ENCODE measurements at regions not wholly inside any gene's neighbourhood (a gene's known extent, or its start where the extent isn't known, plus 50 kb on each side); places are given as distances from the start of the nearest gene placed in this dataset.
"Not testable (repeated sequence)": the region's sequence is repeated elsewhere in the genome, so short reads cannot be mapped to it uniquely, and the experiment has no call there.

- ChIA-PET POLR2A (no interaction called here), CTCF (no interaction called here)
- ATAC-seq (no peak), DNase-seq (no peak)
- no peaks in the 10 kb centered on the region for H3K27me3 Mint-ChIP-seq (ENCODE audit: low read depth)
- no peak overlapping the region for H3K27ac Mint-ChIP-seq
- no peaks in the 10 kb centered on the region for H3K4me1 Mint-ChIP-seq (ENCODE audit: low read depth)
- no peak overlapping the region for H3K4me3 Mint-ChIP-seq
- H3K36me3 Mint-ChIP-seq (ENCODE audit: low read depth): no peaks in the 10 kb centered on the region
- H3K9me3 Mint-ChIP-seq (ENCODE audit: insufficient read depth): peaks cover 22% of the 10 kb centered on the region
Observed at GRCh38 chr19:56973713-56974555, 133.4 kb upstream of the PEG3 start.

GRCh38 chr19:56974556-56975207, 134.2 kb upstream of the PEG3 start:
- H3K9me3 Mint-ChIP-seq (ENCODE audit: insufficient read depth): peaks cover 22% of the 10 kb centered on the region
- no peak for DNase-seq
- ATAC-seq: no peak
- ChIA-PET CTCF (no interaction called here), POLR2A (no interaction called here)
- no peak overlapping the region for H3K27ac Mint-ChIP-seq
- no peaks in the 10 kb centered on the region for H3K4me1 Mint-ChIP-seq (ENCODE audit: low read depth)
- H3K27me3 Mint-ChIP-seq (ENCODE audit: low read depth): no peaks in the 10 kb centered on the region
- no peak overlapping the region for H3K4me3 Mint-ChIP-seq
- no peaks in the 10 kb centered on the region for H3K36me3 Mint-ChIP-seq (ENCODE audit: low read depth)

- Mint-ChIP-seq H3K9me3 (ENCODE audit: insufficient read depth) (peaks cover 27% of the 10 kb centered on the region), H3K4me1 (ENCODE audit: low read depth) (no peaks in the 10 kb centered on the region), H3K36me3 (ENCODE audit: low read depth) (no peaks in the 10 kb centered on the region), H3K4me3 (no peak overlapping the region), H3K27me3 (ENCODE audit: low read depth) (no peaks in the 10 kb centered on the region), H3K27ac (no peak overlapping the region)
- ATAC-seq (no peak), DNase-seq (no peak)
- CTCF ChIA-PET: no interaction called here
- POLR2A ChIA-PET: no interaction called here
Observed at GRCh38 chr19:56976300-56976699, 135.8 kb upstream of the PEG3 start.

- Mint-ChIP-seq H3K9me3 (ENCODE audit: insufficient read depth) (peaks cover 27% of the 10 kb centered on the region), H3K36me3 (ENCODE audit: low read depth) (no peaks in the 10 kb centered on the region), H3K27ac (no peak overlapping the region)
Observed at GRCh38 chr19:56976995-56977906, 136.7 kb upstream of the PEG3 start.

GRCh38 chr19:56978023-56978565, 137.6 kb upstream of the PEG3 start:
- DNase-seq: no peak
- H3K9me3 Mint-ChIP-seq (ENCODE audit: insufficient read depth): peaks cover 33% of the 10 kb centered on the region
- ATAC-seq: no peak
- no peaks in the 10 kb centered on the region for H3K36me3 Mint-ChIP-seq (ENCODE audit: low read depth)
- no peaks in the 10 kb centered on the region for H3K4me1 Mint-ChIP-seq (ENCODE audit: low read depth)
- ChIA-PET CTCF (no interaction called here), POLR2A (no interaction called here)
- H3K27ac Mint-ChIP-seq: no peak overlapping the region
- H3K27me3 Mint-ChIP-seq (ENCODE audit: low read depth): no peaks in the 10 kb centered on the region
- H3K4me3 Mint-ChIP-seq: no peak overlapping the region

More at GRCh38 chr19:56976995-56977906, 136.7 kb upstream of the PEG3 start:
- Mint-ChIP-seq H3K4me3 (no peak overlapping the region), H3K4me1 (ENCODE audit: low read depth) (no peaks in the 10 kb centered on the region), H3K27me3 (ENCODE audit: low read depth) (no peaks in the 10 kb centered on the region)
- ATAC-seq: no peak
- ChIA-PET CTCF (no interaction called here), POLR2A (no interaction called here)
- no peak for DNase-seq

GRCh38 chr19:56980326-56980725, 139.5 kb upstream of the USP29 start:
- H3K4me3 Mint-ChIP-seq; DNase-seq; CTCF ChIA-PET; H3K36me3 Mint-ChIP-seq (ENCODE audit: low read depth); H3K27me3 Mint-ChIP-seq (ENCODE audit: low read depth); H3K4me1 Mint-ChIP-seq (ENCODE audit: low read depth); ATAC-seq; H3K27ac Mint-ChIP-seq; POLR2A ChIA-PET: not testable (repeated sequence)
- peaks cover 34% of the 10 kb centered on the region for H3K9me3 Mint-ChIP-seq (ENCODE audit: insufficient read depth)

- H3K27ac Mint-ChIP-seq: no peak overlapping the region
- ChIA-PET POLR2A (no interaction called here), CTCF (no interaction called here)
- H3K4me1 Mint-ChIP-seq (ENCODE audit: low read depth): no peaks in the 10 kb centered on the region
- H3K9me3 Mint-ChIP-seq (ENCODE audit: insufficient read depth): peaks cover 34% of the 10 kb centered on the region
- H3K27me3 Mint-ChIP-seq (ENCODE audit: low read depth): no peaks in the 10 kb centered on the region
- no peak overlapping the region for H3K4me3 Mint-ChIP-seq
- ATAC-seq (no peak), DNase-seq (no peak)
- H3K36me3 Mint-ChIP-seq (ENCODE audit: low read depth): no peaks in the 10 kb centered on the region
Observed at GRCh38 chr19:56980906-56981305, 138.9 kb upstream of the USP29 start.

- peaks cover 33% of the 10 kb centered on the region for H3K9me3 Mint-ChIP-seq (ENCODE audit: insufficient read depth)
- POLR2A ChIA-PET; H3K36me3 Mint-ChIP-seq (ENCODE audit: low read depth); H3K4me3 Mint-ChIP-seq; H3K27ac Mint-ChIP-seq; ATAC-seq; CTCF ChIA-PET; DNase-seq; H3K27me3 Mint-ChIP-seq (ENCODE audit: low read depth); H3K4me1 Mint-ChIP-seq (ENCODE audit: low read depth): not testable (repeated sequence)
Observed at GRCh38 chr19:56981440-56981839, 138.3 kb upstream of the USP29 start.

GRCh38 chr19:56983171-56983570, 136.6 kb upstream of the USP29 start:
- H3K27ac Mint-ChIP-seq: no peak overlapping the region
- H3K9me3 Mint-ChIP-seq (ENCODE audit: insufficient read depth): peaks cover 35% of the 10 kb centered on the region
- H3K4me3 Mint-ChIP-seq: no peak overlapping the region
- DNase-seq (no peak), ATAC-seq (no peak)
- CTCF ChIA-PET: no interaction called here
- no peaks in the 10 kb centered on the region for H3K4me1 Mint-ChIP-seq (ENCODE audit: low read depth)
- no peaks in the 10 kb centered on the region for H3K36me3 Mint-ChIP-seq (ENCODE audit: low read depth)
- POLR2A ChIA-PET: no interaction called here
- H3K27me3 Mint-ChIP-seq (ENCODE audit: low read depth): no peaks in the 10 kb centered on the region

GRCh38 chr19:56983804-56984203, 136.0 kb upstream of the USP29 start:
- no peak overlapping the region for H3K27ac Mint-ChIP-seq
- ChIA-PET POLR2A (no interaction called here), CTCF (no interaction called here)
- no peaks in the 10 kb centered on the region for H3K27me3 Mint-ChIP-seq (ENCODE audit: low read depth)
- no peak overlapping the region for H3K4me3 Mint-ChIP-seq
- peaks cover 38% of the 10 kb centered on the region for H3K9me3 Mint-ChIP-seq (ENCODE audit: insufficient read depth)
- no peak for DNase-seq
- no peaks in the 10 kb centered on the region for H3K4me1 Mint-ChIP-seq (ENCODE audit: low read depth)
- ATAC-seq: no peak
- no peaks in the 10 kb centered on the region for H3K36me3 Mint-ChIP-seq (ENCODE audit: low read depth)

GRCh38 chr19:56986386-56986785, 133.4 kb upstream of the USP29 start:
- Mint-ChIP-seq H3K27me3 (ENCODE audit: low read depth) (no peaks in the 10 kb centered on the region), H3K27ac (no peak overlapping the region), H3K36me3 (ENCODE audit: low read depth) (peaks cover 2% of the 10 kb centered on the region), H3K4me3 (no peak overlapping the region), H3K9me3 (ENCODE audit: insufficient read depth) (peaks cover 49% of the 10 kb centered on the region), H3K4me1 (ENCODE audit: low read depth) (no peaks in the 10 kb centered on the region)
- ATAC-seq: no peak
- POLR2A ChIA-PET: no interaction called here
- CTCF ChIA-PET: no interaction called here
- no peak for DNase-seq

GRCh38 chr19:56987184-56987583, 132.6 kb upstream of the USP29 start:
- ATAC-seq (no peak), DNase-seq (no peak)
- ChIA-PET POLR2A (no interaction called here), CTCF (no interaction called here)
- H3K4me1 Mint-ChIP-seq (ENCODE audit: low read depth): no peaks in the 10 kb centered on the region
- no peak overlapping the region for H3K4me3 Mint-ChIP-seq
- no peak overlapping the region for H3K27ac Mint-ChIP-seq
- H3K36me3 Mint-ChIP-seq (ENCODE audit: low read depth): peaks cover 2% of the 10 kb centered on the region
- no peaks in the 10 kb centered on the region for H3K27me3 Mint-ChIP-seq (ENCODE audit: low read depth)
- H3K9me3 Mint-ChIP-seq (ENCODE audit: insufficient read depth): peaks cover 52% of the 10 kb centered on the region

All from activated CD8-positive, alpha-beta T cell treated with anti-CD3 and anti-CD28 coated beads, Interleukin-2, amount 10 ng/mL, durations not matched to agents 7 days and 5 days (primary cell).